GM18909 (cell line): ENCODE measurements at regions not wholly inside any gene's neighbourhood (a gene's known extent, or its start where the extent isn't known, plus 50 kb on each side); places are given as distances from the start of the nearest gene placed in this dataset.

ENCODE experiments used
- ATAC-seq: cut with Tn5 transposase; IDR thresholded peaks from one replicate; pipeline ENCODE4 v1.9.1; 2021; ENCODE audit warnings: mild to moderate bottlenecking; ENCODE audit not compliant: unreplicated experiment, poor library complexity

- no peak for ATAC-seq
These were observed 52.5 kb upstream of the C11orf58 start for GRCh38 chr11:16685914-16686313.

- no peak for ATAC-seq
These were observed 59.9 kb upstream of the C11orf58 start for GRCh38 chr11:16678466-16679116.

DNA sequence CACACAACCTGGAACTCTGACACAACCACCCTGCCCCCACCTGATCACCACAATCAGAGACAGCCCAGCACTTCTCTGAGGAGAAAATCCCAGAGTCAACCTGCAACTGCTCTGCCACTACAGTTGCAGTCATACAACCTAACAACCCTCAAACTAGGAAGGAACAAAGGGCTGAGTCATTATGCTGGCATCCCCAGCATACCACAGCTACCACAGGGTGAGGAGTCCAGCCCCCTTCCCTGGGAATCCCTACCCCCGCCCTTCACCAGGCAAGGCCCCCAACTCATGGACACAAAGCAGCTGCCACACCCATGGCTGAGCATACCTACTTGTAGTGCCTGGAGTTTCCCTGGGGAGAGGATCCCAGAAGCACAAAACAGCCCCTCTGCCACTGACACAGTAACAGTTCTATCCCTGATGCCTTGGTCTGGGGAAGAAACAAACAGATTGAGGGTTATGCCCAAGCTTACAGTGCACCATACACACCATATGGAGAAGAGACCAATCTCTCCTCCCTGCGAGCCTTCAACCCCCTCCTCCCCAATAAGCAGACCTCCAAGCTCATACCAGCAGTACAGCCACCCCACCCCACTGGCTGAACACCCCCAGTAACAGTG, 68.5 kb upstream of the C11orf58 start:
- ATAC-seq = no peak

GRCh38 chr11:16632295-16633200, 105.9 kb upstream of the C11orf58 start:
- ATAC-seq = peak; percentile 67

GRCh38 chr11:16630651-16631050, 107.8 kb upstream of the C11orf58 start:
- no peak for ATAC-seq

GRCh38 chr11:16618431-16618830, 120.0 kb upstream of the C11orf58 start:
- no peak for ATAC-seq

DNA sequence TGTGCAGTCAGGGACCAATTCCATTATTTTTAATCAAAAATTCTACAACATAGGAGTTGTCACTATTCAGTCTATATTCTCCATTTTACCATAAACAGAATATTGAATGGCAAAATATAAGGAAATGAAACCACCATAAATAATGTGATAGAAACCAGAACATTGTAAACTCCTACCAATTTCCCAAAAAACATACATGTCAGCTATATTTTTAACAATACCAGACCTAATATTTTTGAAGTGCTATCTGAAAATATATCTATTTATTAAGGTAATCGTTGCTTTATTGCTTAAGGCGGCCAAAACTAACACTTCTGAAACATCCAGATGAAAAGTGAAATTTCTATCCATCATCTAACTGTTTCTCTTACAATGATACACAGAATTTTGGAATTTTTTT, 123.0 kb upstream of the C11orf58 start:
- ATAC-seq = no peak

- ATAC-seq = peak; percentile 99
These were observed 124.7 kb upstream of the C11orf58 start for GRCh38 chr11:16613512-16614381.

DNA sequence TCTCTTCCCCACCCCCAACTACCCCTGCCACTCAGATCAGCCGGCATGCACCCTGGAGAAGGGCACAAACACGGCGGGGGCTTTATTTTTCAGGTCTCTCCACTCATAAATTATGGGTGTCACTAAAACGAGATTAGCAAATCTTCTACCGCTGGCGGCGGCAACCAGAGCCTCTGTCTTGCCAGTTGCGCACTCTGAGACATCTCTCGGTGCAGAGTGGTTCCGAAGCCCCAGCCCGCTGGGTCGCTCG, 125.3 kb upstream of the C11orf58 start:
- ATAC-seq = no peak

DNA sequence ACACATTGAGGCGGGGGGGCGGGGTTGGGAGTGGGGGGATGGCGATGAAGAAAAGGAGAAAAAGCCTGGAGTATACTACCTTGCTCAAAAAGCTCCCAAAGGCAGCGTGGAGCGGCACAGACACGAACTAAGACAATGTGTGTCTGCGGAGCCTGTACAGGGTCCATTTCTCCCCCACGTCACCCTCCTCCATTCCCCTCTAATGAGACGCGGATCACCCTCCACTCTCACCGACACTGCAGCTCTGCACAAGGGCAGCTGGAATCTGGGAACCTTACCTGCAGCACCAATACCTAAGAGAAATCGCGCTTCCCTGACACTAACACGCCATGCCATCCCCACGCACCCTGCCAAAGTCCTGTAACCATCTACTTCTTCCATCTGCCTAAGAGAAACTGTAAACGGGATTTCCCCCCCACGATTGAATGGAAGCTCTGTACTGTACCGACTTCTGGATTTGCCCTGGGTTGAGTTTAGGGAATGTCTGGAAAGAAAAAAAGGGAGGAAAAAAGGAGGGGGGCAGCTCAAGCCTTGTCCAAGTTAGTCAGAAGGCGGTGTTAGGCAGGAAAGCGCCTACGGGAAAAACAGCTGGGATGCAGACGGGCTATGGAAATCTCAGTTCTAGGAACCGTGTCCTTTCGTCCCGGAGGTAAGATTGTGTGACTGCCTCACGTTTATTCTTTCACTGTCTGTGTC, 125.7 kb upstream of the C11orf58 start:
- no peak for ATAC-seq

DNA sequence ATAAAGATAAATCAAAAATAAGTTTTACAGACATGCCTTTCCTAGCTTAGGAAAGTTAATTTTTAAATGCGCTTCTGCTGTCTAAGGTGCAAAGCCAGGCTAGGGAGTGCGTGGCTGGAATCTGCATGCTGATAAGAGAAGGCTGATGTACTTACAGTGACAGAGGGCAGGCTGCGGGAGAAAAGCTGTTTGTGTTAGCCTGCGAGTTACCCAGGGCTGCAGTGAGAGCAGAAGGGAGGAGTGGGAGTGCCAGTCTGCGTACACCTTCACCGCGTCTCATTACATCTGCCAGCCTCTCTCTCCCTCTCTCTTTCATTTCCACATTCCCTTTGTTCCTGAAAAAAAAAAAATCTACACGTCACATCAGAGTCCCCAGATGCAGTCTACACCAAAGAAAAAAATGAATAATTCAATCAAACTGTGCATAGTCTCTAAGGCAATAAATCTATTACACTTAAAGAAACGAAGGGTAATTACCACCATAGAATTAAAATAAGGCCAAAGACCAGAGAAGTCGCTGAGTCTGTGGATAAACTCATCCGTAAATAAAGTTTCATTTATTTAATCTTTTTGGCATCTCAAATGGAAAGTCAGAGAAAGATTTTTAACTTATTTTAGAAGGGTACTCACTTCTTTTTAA, 126.4 kb upstream of the C11orf58 start:
- no peak for ATAC-seq

DNA sequence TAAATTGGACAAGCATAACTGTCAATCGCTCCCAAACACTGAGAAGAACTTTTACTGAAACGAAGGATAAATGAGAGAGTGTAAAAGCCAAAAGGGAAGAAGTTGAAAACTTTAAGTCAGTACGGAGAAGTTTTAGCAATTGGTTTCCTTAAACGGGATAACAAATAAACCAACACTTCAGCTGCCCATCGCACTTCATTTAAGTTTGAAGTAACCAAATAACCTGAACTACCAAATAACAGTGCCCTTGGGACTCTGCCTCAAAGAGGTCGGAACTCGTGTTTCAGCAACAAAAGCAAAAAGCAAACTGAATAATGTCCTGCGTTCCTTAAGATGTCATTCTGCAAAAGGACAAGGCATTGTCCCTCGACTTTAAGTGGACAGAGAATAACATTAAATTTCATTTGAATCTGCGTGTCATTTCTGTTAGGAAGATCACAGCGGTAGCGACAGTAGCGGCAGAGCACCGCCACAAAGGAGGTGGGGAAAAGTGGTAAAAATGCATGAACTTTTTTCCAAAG, 127.0 kb upstream of the C11orf58 start:
- no peak for ATAC-seq

DNA sequence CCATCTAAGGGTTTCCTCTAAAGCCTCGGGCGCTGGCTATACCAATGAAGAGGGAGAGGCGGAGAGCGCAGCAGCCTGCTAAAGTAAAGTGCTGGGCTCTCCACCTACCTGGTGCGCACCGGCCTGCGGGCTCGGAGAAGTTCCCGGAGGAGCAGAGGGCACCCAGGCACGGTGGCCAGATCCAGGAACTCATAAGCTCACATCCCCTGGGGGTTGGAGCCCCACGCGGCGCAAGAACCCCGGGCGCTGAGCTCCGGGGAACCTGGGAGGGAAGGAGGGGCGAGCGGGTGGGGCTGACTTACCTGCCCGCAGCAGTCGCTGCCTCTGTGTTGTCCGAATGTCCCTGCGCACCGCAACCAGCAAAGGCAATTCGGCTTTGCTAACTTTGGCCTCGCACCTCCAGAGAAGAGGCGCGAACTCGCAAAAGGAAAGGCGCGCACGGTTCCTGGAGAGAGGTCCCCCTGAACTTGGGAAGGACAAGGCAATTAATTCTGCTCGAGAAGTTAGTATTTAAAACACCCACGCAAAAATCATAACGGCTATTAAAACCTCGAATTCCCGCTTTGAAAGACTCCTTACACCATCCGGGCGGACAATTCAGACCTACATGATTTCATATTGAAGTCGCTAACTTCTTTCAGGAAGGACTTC, 127.6 kb upstream of the C11orf58 start:
- no peak for ATAC-seq

- ATAC-seq = no peak
These were observed 128.2 kb upstream of the C11orf58 start for GRCh38 chr11:16610213-16610737.

- ATAC-seq = no peak
These were observed 128.7 kb upstream of the C11orf58 start for GRCh38 chr11:16609769-16610168.

DNA sequence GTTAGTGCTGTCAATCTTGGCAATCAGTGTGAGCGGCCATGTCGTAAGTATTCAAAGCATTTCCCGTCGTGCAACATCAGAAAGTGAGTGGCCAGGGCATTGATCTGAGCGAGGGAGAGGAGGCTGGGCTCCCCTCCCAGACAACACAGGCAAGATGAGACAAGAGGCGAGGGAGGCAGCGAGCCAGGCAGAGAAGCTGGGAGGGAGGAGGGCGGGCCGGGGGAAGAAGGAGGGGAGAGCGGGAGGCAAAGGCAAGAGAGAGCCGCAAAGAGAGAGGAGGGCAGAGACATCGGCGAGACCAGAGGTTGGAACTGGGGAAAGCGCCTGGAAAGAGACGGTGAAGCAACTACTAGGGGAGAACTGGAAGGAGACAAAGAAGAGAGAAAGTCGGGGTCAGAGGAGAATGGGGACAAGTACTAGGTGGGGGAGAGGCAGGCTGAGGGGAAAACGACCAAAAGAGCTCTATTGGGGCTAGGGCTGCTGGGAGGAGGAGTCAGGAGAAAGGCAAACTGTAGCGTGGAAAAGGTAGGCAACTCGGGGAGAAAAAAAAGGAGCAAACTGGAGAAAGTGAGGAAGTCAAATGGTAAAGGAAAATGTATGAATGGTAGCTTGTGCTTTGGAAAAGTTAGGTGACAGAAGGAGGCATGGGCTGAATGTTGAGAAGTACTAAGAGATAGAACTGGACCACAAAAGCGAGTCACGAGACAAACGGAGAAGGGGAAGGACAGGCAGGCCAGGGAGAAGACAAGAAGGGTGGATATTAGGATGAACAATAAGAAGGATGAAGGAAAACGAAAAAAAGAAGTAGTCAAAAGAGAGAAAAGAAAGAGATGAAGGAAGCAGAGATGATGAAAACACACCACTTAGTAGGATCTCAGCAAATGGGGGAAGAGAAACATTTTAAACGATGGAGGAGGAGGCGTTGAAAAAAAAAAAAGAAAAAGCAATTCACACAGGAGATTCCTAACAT, 130.5 kb upstream of the C11orf58 start:
- no peak for ATAC-seq
